MCF 10A (cell line): ENCODE measurements at regions not wholly inside any gene's neighbourhood (a gene's known extent, or its start where the extent isn't known, plus 50 kb on each side); places are given as distances from the start of the nearest gene placed in this dataset.

Experiments
- BruUV-seq: library from RNA; stranded (reverse); fragments of 400-500 nt; replicated peaks from 2 replicates; lab custom pipeline; 2021; lab: Mats Ljungman, UMichigan
- CTCF ChIA-PET: fragments of 300-600 bp; sonication (Branson Sonifier 250); formaldehyde crosslinking; extraction: SDS; loops from one replicate; lab custom pipeline; 2021; ENCODE audit warnings: antibody characterized with exemption, inconsistent platforms; lab: Yijun Ruan, JAX
- POLR2A ChIA-PET: fragments of 300-600, 350-650 bp; sonication (Branson Sonifier 250); formaldehyde crosslinking; extraction: SDS; loops from one replicate; lab custom pipeline; 2020; ENCODE audit warnings: antibody characterized with exemption, inconsistent platforms; lab: Yijun Ruan, JAX
- DNase-seq: peaks from one replicate; pipeline ENCODE4 v3.0.0-alpha.2; 2018; ENCODE audit not compliant: unreplicated experiment
- H3K27ac Mint-ChIP-seq: one replicate; pipeline ENCODE4 v1.8.0; 2022; ENCODE audit warnings: mild to moderate bottlenecking, low read depth, mixed read lengths; ENCODE audit not compliant: unreplicated experiment
- H3K27me3 Mint-ChIP-seq: one replicate; pipeline ENCODE4 v1.8.0; 2022; ENCODE audit warnings: mixed read lengths; ENCODE audit not compliant: insufficient read depth, unreplicated experiment
- H3K36me3 Mint-ChIP-seq: one replicate; pipeline ENCODE4 v1.8.0; 2022; ENCODE audit warnings: mild to moderate bottlenecking, moderate library complexity, mixed read lengths; ENCODE audit not compliant: insufficient read depth, unreplicated experiment
- H3K4me1 Mint-ChIP-seq: one replicate; pipeline ENCODE4 v1.8.0; 2022; ENCODE audit warnings: mixed read lengths; ENCODE audit not compliant: insufficient read depth, unreplicated experiment
- H3K4me3 Mint-ChIP-seq: one replicate; pipeline ENCODE4 v1.8.0; 2022; ENCODE audit warnings: mild to moderate bottlenecking, moderate library complexity, mixed read lengths; ENCODE audit not compliant: unreplicated experiment
- H3K9me3 Mint-ChIP-seq: one replicate; pipeline ENCODE4 v1.8.0; 2022; ENCODE audit warnings: mixed read lengths; ENCODE audit not compliant: unreplicated experiment
- intact Hi-C: fragments of 100-400 bp; cut with micrococcal nuclease; formaldehyde crosslinking; loops from 2 replicates; pipeline ENCODE4 v1.14.1; 2022
- TF ChIP-seq, protein P1 (sequence below): fragments of 200-600 bp; IDR thresholded peaks from one replicate; pipeline ENCODE4 v1.8.0; 2022; ENCODE audit warnings: antibody characterized with exemption, mild to moderate bottlenecking; ENCODE audit not compliant: unreplicated experiment

DNA sequence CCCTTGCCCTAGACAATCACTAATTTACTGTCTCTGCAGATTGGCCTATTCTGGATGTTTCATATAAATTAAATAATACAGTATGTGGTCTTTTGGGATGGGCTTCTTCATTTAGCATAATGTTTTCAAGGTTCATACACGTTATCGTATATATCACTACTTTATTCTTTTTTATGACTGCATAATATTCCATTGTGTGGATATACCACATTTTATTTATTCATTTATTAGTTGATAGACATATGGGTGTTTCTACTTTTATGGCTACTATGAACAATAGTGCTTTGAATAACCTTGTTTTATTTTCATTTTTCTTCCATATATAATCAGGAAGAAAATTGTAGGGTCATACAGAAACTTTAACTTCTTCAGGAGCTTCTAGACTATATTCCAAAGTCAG lies 108.5 kb upstream of the PAPPA start:
- Mint-ChIP-seq H3K9me3 (no peaks in the 10 kb centered on the region), H3K4me1 (peaks cover 10% of the 10 kb centered on the region), H3K4me3 (no peak overlapping the region), H3K27ac (no peak overlapping the region), H3K27me3 (no peaks in the 10 kb centered on the region), H3K36me3 (no peaks in the 10 kb centered on the region)
- BruUV-seq = no TSS peak
- TF ChIP-seq, protein P1, sequence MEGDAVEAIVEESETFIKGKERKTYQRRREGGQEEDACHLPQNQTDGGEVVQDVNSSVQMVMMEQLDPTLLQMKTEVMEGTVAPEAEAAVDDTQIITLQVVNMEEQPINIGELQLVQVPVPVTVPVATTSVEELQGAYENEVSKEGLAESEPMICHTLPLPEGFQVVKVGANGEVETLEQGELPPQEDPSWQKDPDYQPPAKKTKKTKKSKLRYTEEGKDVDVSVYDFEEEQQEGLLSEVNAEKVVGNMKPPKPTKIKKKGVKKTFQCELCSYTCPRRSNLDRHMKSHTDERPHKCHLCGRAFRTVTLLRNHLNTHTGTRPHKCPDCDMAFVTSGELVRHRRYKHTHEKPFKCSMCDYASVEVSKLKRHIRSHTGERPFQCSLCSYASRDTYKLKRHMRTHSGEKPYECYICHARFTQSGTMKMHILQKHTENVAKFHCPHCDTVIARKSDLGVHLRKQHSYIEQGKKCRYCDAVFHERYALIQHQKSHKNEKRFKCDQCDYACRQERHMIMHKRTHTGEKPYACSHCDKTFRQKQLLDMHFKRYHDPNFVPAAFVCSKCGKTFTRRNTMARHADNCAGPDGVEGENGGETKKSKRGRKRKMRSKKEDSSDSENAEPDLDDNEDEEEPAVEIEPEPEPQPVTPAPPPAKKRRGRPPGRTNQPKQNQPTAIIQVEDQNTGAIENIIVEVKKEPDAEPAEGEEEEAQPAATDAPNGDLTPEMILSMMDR = no peak
- intact Hi-C loops = no loop called here
- ChIA-PET CTCF (no interaction called here), POLR2A (no interaction called here)
- no peak for DNase-seq

- TF ChIP-seq, protein P1 = no peak
- Mint-ChIP-seq H3K27ac (no peak overlapping the region), H3K4me3 (no peak overlapping the region), H3K27me3 (no peaks in the 10 kb centered on the region), H3K4me1 (peaks cover 10% of the 10 kb centered on the region), H3K36me3 (no peaks in the 10 kb centered on the region), H3K9me3 (no peaks in the 10 kb centered on the region)
- POLR2A ChIA-PET = interaction anchor here (1.2 kb wide), 1 partner anchor 12 kb away, joined by 6 read pairs; no protein-coding TSS in a partner anchor
- CTCF ChIA-PET = interaction anchor here (0.6 kb wide), 1 partner anchor 42 kb away, joined by 3 read pairs; no protein-coding TSS in a partner anchor
- BruUV-seq = no TSS peak
- intact Hi-C loops = no loop called here
- DNase-seq = no peak
Observed at GRCh38 chr9:116048081-116048480, 105.5 kb upstream of the PAPPA start.

- BruUV-seq = no TSS peak
- no peak for DNase-seq
- H3K4me3 Mint-ChIP-seq = no peak overlapping the region
- no peaks in the 10 kb centered on the region for H3K27me3 Mint-ChIP-seq
- peaks cover 4% of the 10 kb centered on the region for H3K36me3 Mint-ChIP-seq
- CTCF ChIA-PET = interaction anchor here (0.8 kb wide), 1 partner anchor 18 kb away, joined by 3 read pairs; no protein-coding TSS in a partner anchor
- no peak overlapping the region for H3K27ac Mint-ChIP-seq
- H3K9me3 Mint-ChIP-seq = peaks cover 9% of the 10 kb centered on the region
- POLR2A ChIA-PET = interaction anchor here (0.8 kb wide), 1 partner anchor 11 kb away, joined by 3 read pairs; no protein-coding TSS in a partner anchor
- intact Hi-C loops = no loop called here
- H3K4me1 Mint-ChIP-seq = peaks cover 10% of the 10 kb centered on the region
- TF ChIP-seq, protein P1 = no peak
Observed at GRCh38 chr9:116049456-116049855, 104.1 kb upstream of the PAPPA start.

GRCh38 chr9:116051528-116051927 lies 102.1 kb upstream of the PAPPA start:
- ChIA-PET CTCF (interaction anchor here (0.6 to 0.9 kb wide), 3 partner anchors 19 to 579 kb away, joined by 3 to 4 read pairs (median 3); no protein-coding TSS in a partner anchor), POLR2A (no interaction called here)
- BruUV-seq = no TSS peak
- TF ChIP-seq, protein P1 = no peak
- no peaks in the 10 kb centered on the region for H3K27me3 Mint-ChIP-seq
- no peak overlapping the region for H3K27ac Mint-ChIP-seq
- H3K9me3 Mint-ChIP-seq = peaks cover 23% of the 10 kb centered on the region
- peaks cover 10% of the 10 kb centered on the region for H3K36me3 Mint-ChIP-seq
- H3K4me1 Mint-ChIP-seq = peaks cover 15% of the 10 kb centered on the region
- intact Hi-C loops = no loop called here
- H3K4me3 Mint-ChIP-seq = no peak overlapping the region
- no peak for DNase-seq
